H9 (cell line): ENCODE measurements at regions not wholly inside any gene's neighbourhood (a gene's known extent, or its start where the extent isn't known, plus 50 kb on each side); places are given as distances from the start of the nearest gene placed in this dataset.

Experiments used
- DNase-seq: peaks from one replicate; pipeline ENCODE4 v3.0.0-alpha.2; 2017
- H2AFZ ChIP-seq: one replicate; pipeline ENCODE4 v1.6.1; 2013; ENCODE audit warnings: mild to moderate bottlenecking, low read length, control low read depth, moderate library complexity
- H2AK5ac ChIP-seq: 2 replicates; pipeline ENCODE4 v1.6.1; 2013; ENCODE audit warnings: low read length, control low read depth, mixed read lengths; ENCODE audit not compliant: insufficient read length
- H2BK120ac ChIP-seq: one replicate; pipeline ENCODE4 v1.6.1; 2013; ENCODE audit warnings: low read depth, mild to moderate bottlenecking, low read length, control low read depth, inconsistent platforms; ENCODE audit not compliant: poor library complexity, severe bottlenecking
- H2BK12ac ChIP-seq: 2 replicates; pipeline ENCODE4 v1.6.1; 2013; ENCODE audit warnings: low read length, control low read depth, mixed read lengths, low read depth; ENCODE audit not compliant: insufficient read length
- H2BK15ac ChIP-seq: 2 replicates; pipeline ENCODE4 v1.6.1; 2013; ENCODE audit warnings: low read depth, low read length, control low read depth
- H2BK20ac ChIP-seq: one replicate; pipeline ENCODE4 v1.6.1; 2013; ENCODE audit warnings: low read depth, mild to moderate bottlenecking, low read length, control low read depth, inconsistent platforms; ENCODE audit not compliant: poor library complexity, severe bottlenecking
- H2BK5ac ChIP-seq: 2 replicates; pipeline ENCODE4 v1.6.1; 2013; ENCODE audit warnings: low read length, control low read depth, mixed read lengths; ENCODE audit not compliant: insufficient read length
- H3K14ac ChIP-seq: 2 replicates; pipeline ENCODE4 v1.6.1; 2013; ENCODE audit warnings: low read length, control low read depth; ENCODE audit not compliant: insufficient read depth
- H3K18ac ChIP-seq: 2 replicates; pipeline ENCODE4 v1.6.1; 2013; ENCODE audit warnings: low read depth, mild to moderate bottlenecking, mixed read lengths, low read length, control low read depth; ENCODE audit not compliant: insufficient read length
- H3K23ac ChIP-seq: 2 replicates; pipeline ENCODE4 v1.6.1; 2013; ENCODE audit warnings: low read length, control low read depth, mixed read lengths, low read depth; ENCODE audit not compliant: insufficient read length
- H3K23me2 ChIP-seq: 2 replicates; pipeline ENCODE4 v1.6.1; 2013; ENCODE audit warnings: low read depth, mild to moderate bottlenecking, mixed read lengths, low read length, control low read depth; ENCODE audit not compliant: insufficient read length, poor library complexity, severe bottlenecking
- H3K27ac ChIP-seq: 2 replicates; pipeline ENCODE4 v1.5.1; 2013; ENCODE audit warnings: low read length, control low read depth, mixed read lengths, low read depth; ENCODE audit not compliant: insufficient read length
- H3K27me3 ChIP-seq: 2 replicates; pipeline ENCODE4 v1.6.1; 2013; ENCODE audit warnings: low read length, control low read depth, inconsistent platforms; ENCODE audit not compliant: insufficient read depth
- H3K4ac ChIP-seq: 2 replicates; pipeline ENCODE4 v1.6.1; 2013; ENCODE audit warnings: low read depth, mild to moderate bottlenecking, control low read depth, inconsistent platforms, low read length, moderate library complexity
- H3K4me1 ChIP-seq: 2 replicates; pipeline ENCODE4 v1.6.1; 2013; ENCODE audit warnings: low read length, control low read depth, inconsistent platforms; ENCODE audit not compliant: insufficient read depth
- H3K4me2 ChIP-seq: 2 replicates; pipeline ENCODE4 v1.6.1; 2013; ENCODE audit warnings: low read length, control low read depth, mixed read lengths; ENCODE audit not compliant: insufficient read length, insufficient read depth
- H3K56ac ChIP-seq: 2 replicates; pipeline ENCODE4 v1.6.1; 2013; ENCODE audit warnings: low read depth, mild to moderate bottlenecking, mixed read lengths, low read length, control low read depth; ENCODE audit not compliant: insufficient read length
- H3K79me1 ChIP-seq: 2 replicates; pipeline ENCODE4 v1.6.1; 2013; ENCODE audit warnings: low read depth, mild to moderate bottlenecking, moderate library complexity, low read length, control low read depth, inconsistent platforms; ENCODE audit not compliant: insufficient read depth, poor library complexity, severe bottlenecking
- H3K79me2 ChIP-seq: 2 replicates; pipeline ENCODE4 v1.6.1; 2013; ENCODE audit warnings: low read length, control low read depth, inconsistent platforms; ENCODE audit not compliant: insufficient read depth
- H3K9ac ChIP-seq: 2 replicates; pipeline ENCODE4 v1.6.1; 2013; ENCODE audit warnings: low read length, control low read depth, mixed read lengths; ENCODE audit not compliant: insufficient read length; ENCODE audit errors: extremely low read depth
- H3K9me3 ChIP-seq: one replicate; pipeline ENCODE4 v1.6.1; 2013; ENCODE audit warnings: low read depth, low read length, inconsistent platforms; ENCODE audit not compliant: control insufficient read depth
- H3T11ph ChIP-seq: one replicate; pipeline ENCODE4 v1.6.1; 2013; ENCODE audit warnings: mild to moderate bottlenecking, low read length, control low read depth, inconsistent platforms
- H4K20me1 ChIP-seq: one replicate; pipeline ENCODE4 v1.6.1; 2013; ENCODE audit not compliant: control insufficient read depth, insufficient read length, insufficient read depth
- H4K5ac ChIP-seq: 2 replicates; pipeline ENCODE4 v1.6.1; 2013; ENCODE audit warnings: low read depth, mild to moderate bottlenecking, mixed read lengths, low read length, control low read depth; ENCODE audit not compliant: insufficient read length
- H4K8ac ChIP-seq: replicated peaks from 2 replicates; pipeline ENCODE4 v1.6.1; 2013; ENCODE audit warnings: low read length, control low read depth, mixed read lengths, low read depth; ENCODE audit not compliant: insufficient read length
- H4K91ac ChIP-seq: 2 replicates; pipeline ENCODE4 v1.6.1; 2013; ENCODE audit warnings: low read depth, mild to moderate bottlenecking, moderate library complexity, mixed read lengths, low read length, control low read depth; ENCODE audit not compliant: insufficient read length
- H3K27ac Mint-ChIP-seq, 3 experiments: 2 replicates in 2 of 3; 3 replicates in 1 of 3; pipeline ENCODE4 v1.8.0; 2020 to 2021; ENCODE audit warnings: mixed read lengths in 3 of 3, mild to moderate bottlenecking in 1 of 3, moderate library complexity in 1 of 3
- H3K27me3 Mint-ChIP-seq: 2 replicates; pipeline ENCODE4 v1.8.0; 2021; ENCODE audit warnings: low read depth, mild to moderate bottlenecking, moderate library complexity, mixed read lengths
- H3K36me3 Mint-ChIP-seq, 3 experiments: 2 replicates in 2 of 3; 3 replicates in 1 of 3; pipeline ENCODE4 v1.8.0; 2020 to 2021; ENCODE audit warnings: low read depth in 3 of 3, mixed read lengths in 3 of 3; ENCODE audit not compliant: insufficient read depth in 1 of 3
- H3K4me1 Mint-ChIP-seq, 2 experiments: 2 replicates each; pipeline ENCODE4 v1.8.0; 2020; ENCODE audit warnings: mixed read lengths in 2 of 2
- H3K4me3 Mint-ChIP-seq, 2 experiments: 2 replicates in 1 of 2; 3 replicates in 1 of 2; pipeline ENCODE4 v1.8.0; 2020 to 2021; ENCODE audit warnings: mild to moderate bottlenecking in 2 of 2, mixed read lengths in 2 of 2, moderate library complexity in 1 of 2
- H3K9me3 Mint-ChIP-seq, 2 experiments: 2 replicates in 1 of 2; 3 replicates in 1 of 2; pipeline ENCODE4 v1.8.0; 2020; ENCODE audit warnings: mild to moderate bottlenecking in 2 of 2, mixed read lengths in 2 of 2, moderate library complexity in 1 of 2
- CTCF ChIP-seq: fragments of 200-600 bp; sonication (generic); conservative IDR thresholded peaks from 3 replicates; pipeline ENCODE4 v1.8.0; 2021; ENCODE audit warnings: antibody characterized with exemption, mild to moderate bottlenecking
- WGBS: extraction: QIAGEN DNeasy Blood & Tissue Kit; methylation state at CpG from one replicate; pipeline ENCODE4 v1.1.7; 2013; ENCODE audit warnings: missing lambda C conversion rate, low lambda C conversion rate, mixed read lengths; ENCODE audit not compliant: insufficient read length; ENCODE audit errors: extremely low coverage; 5-methylcytosine and 5-hydroxymethylcytosine counted together

- no peak overlapping the region for H3K27ac Mint-ChIP-seq
- Histone ChIP-seq H3K14ac (no peak overlapping the region), H2AK5ac (no peak overlapping the region), H4K5ac (no peak overlapping the region), H3K27me3 (no peaks in the 10 kb centered on the region), H4K20me1 (no peaks in the 10 kb centered on the region), H3K9me3 (no peaks in the 10 kb centered on the region), H4K91ac (no peak overlapping the region), H2BK120ac (no peak overlapping the region), H3T11ph (no peak overlapping the region), H3K18ac (no peak overlapping the region), H3K23ac (no peak overlapping the region), H3K79me2 (no peaks in the 10 kb centered on the region), H3K23me2 (no peaks in the 10 kb centered on the region), H4K8ac (no peak overlapping the region), H3K4me2 (no peak overlapping the region), H2AFZ (no peak overlapping the region), H3K27ac (no peak overlapping the region), H2BK12ac (no peak overlapping the region), H2BK5ac (no peak overlapping the region), H3K4me1 (no peaks in the 10 kb centered on the region; the same call in 1 of the 2 replicates), H3K79me1 (no peaks in the 10 kb centered on the region), H3K4ac (no peak overlapping the region), H3K9ac (no peak overlapping the region), H2BK20ac (no peak overlapping the region), H3K56ac (no peak overlapping the region), H2BK15ac (no peak overlapping the region)
- no peaks in the 10 kb centered on the region for H3K9me3 Mint-ChIP-seq
- whole genome bisulfite sequencing, result no CpG with 5 or more reads among the region's 4 CpGs
- DNase-seq, result no peak
- H3K4me3 Mint-ChIP-seq, result no peak overlapping the region
- H3K4me1 Mint-ChIP-seq, result peaks cover 8 to 9% of the 10 kb centered on the region in 2 experiments
- no peaks in the 10 kb centered on the region for H3K36me3 Mint-ChIP-seq
- TF ChIP-seq CTCF, result no peak
- peaks cover under 1% of the 10 kb centered on the region; the same call in 1 of the 2 replicates for H3K27me3 Mint-ChIP-seq
These were observed 361.5 kb downstream of the RPS24 start for GRCh38 chr10:78395162-78395561.
